GM18870 (cell line): ENCODE measurements at regions not wholly inside any gene's neighbourhood (a gene's known extent, or its start where the extent isn't known, plus 50 kb on each side); places are given as distances from the start of the nearest gene placed in this dataset.

ENCODE experiments used
- ATAC-seq: cut with Tn5 transposase; IDR thresholded peaks from one replicate; pipeline ENCODE4 v1.9.1; 2021; ENCODE audit warnings: moderate library complexity; ENCODE audit not compliant: unreplicated experiment

- ATAC-seq = no peak
These were observed 640.1 kb downstream of the ARAP2 start for GRCh38 chr4:35604252-35604651.

- ATAC-seq = no peak
These were observed 639.6 kb downstream of the ARAP2 start for GRCh38 chr4:35604724-35605123.

DNA sequence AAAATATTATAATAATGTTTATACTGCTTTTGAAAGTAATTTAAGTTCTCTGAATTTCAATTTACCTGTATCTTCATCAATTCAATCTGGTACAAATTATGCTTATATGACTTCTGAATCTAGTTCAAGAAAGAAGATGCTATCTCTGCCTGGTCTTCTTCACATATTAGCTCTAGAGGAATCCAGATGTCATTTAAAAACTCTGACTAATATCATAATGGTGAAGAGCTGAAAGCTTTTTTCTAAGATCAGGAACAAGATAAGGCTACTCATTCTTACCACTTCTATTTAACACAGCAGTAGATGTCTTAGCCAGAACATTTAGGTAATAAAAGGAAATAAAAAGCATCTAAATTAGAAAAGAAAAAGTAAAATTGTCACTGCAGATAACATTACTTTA lies 636.1 kb downstream of the ARAP2 start:
- no peak for ATAC-seq

DNA sequence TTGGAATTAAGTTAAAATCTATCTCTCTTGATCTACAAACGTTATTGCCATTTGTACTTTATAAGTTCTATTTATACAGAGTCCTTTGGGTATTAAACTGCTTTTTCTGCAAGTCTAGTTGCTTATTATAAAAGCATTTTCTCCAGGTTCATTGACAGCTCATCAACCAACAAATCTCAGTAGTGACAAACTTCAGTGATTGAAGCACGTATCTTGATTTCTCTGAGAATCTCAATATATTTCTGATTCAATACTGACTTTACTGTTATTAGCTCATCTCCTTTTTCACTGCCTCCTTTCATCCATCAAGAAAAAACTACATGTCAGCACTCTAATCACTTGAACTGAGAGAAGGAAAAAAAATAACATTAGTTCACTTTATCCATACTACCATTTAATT lies 630.2 kb downstream of the ARAP2 start:
- no peak for ATAC-seq

GRCh38 chr4:35639929-35640328 lies 604.4 kb downstream of the ARAP2 start:
- no peak for ATAC-seq

DNA sequence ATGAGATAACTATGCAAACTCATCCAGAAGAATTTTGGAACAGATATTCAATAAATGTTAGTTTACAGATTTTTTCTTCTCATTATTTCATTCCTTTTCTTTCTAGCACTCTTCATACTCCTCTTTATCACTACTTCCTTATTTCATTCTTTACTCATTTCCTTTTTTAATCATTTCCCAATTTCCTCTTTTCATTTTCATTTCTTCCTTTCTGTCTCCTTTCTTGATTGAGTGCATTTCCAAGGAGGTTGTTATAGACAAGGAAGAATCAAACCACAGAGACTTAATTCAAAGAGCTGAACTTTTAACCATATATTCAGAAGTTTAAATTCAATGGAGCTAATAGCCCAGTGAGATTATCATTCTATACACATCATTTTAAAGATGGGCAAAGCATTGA lies 600.7 kb downstream of the ARAP2 start:
- ATAC-seq = no peak

GRCh38 chr4:35644591-35644990 lies 599.7 kb downstream of the ARAP2 start:
- ATAC-seq = no peak

GRCh38 chr4:35649011-35649410 lies 595.3 kb downstream of the ARAP2 start:
- no peak for ATAC-seq

GRCh38 chr4:35649778-35650177 lies 594.5 kb downstream of the ARAP2 start:
- no peak for ATAC-seq

GRCh38 chr4:35652197-35652596 lies 592.1 kb downstream of the ARAP2 start:
- ATAC-seq = no peak

DNA sequence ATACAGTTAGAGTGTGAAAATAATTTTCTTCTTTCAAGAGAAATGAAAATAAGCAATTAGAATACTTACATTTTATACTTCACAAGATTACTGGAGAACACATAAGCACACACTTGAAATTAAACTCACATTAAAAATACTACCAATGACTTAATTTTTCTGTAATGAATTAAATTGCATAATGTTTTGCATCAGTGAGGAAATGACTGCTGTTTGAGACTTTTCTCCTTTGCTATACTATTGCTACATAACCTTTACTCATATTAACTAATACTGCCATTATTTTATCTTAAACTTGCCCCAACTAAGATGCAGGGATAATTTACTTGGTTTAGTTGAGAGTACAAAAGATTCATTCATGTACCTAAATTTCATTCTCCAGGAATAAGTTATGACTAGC lies 590.9 kb downstream of the ARAP2 start:
- ATAC-seq = no peak

- ATAC-seq = no peak
These were observed 571.2 kb downstream of the ARAP2 start for GRCh38 chr4:35673137-35673536.

DNA sequence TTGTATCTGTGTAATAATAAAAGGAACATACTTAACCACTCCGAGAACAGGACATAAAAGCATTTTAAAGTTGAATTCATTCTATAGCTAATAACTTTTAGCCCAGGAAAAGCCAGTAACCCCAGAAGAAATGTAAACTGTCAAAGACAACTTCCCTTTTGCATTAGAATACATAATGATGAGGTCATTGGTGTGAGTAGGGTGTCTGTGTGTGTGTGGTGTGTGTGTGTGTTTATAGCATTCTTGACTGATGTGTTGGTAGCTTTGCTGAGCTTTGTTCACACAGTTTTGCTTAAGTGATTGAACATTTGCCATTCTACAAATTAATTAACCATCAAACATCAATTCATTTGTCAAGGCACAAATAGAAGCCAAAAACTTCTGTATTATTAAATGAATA lies 559.6 kb downstream of the ARAP2 start:
- no peak for ATAC-seq

GRCh38 chr4:35689870-35690269 lies 554.4 kb downstream of the ARAP2 start:
- ATAC-seq = no peak

DNA sequence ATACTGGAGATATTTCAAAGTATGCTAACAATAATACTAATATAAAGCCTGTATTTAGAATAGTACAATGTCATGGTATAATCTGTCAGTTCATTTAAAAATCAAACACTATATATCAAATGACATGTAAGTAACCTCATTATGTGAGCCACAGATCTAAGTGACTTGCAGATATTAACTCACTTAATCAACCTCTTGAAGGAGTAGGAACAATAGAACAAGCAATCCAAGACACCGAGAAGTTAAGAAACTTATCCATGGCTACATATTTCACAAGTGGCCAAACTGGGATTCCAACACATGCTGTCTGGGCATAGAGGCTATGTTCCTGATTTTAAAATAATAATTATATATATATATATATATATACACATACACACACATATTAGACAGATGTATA lies 554.0 kb downstream of the ARAP2 start:
- no peak for ATAC-seq

DNA sequence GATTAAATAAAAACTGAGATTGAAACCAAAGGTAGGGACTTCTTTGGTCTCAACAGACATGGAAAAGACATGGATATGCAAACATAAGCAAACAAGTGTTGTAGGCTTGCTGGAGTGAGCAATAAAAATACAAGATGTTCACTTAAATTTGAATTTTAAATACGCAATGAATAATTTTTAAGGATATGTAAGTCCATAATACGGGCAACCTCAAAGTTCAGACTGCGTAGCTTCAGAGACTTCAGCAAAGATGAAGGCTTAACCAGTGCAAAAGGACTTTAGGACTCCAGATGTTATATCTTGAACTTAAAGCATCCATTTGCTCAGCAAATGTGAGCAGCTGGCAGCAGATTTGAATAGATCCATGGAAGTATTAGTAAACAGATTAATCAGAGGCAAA lies 549.3 kb downstream of the ARAP2 start:
- no peak for ATAC-seq

DNA sequence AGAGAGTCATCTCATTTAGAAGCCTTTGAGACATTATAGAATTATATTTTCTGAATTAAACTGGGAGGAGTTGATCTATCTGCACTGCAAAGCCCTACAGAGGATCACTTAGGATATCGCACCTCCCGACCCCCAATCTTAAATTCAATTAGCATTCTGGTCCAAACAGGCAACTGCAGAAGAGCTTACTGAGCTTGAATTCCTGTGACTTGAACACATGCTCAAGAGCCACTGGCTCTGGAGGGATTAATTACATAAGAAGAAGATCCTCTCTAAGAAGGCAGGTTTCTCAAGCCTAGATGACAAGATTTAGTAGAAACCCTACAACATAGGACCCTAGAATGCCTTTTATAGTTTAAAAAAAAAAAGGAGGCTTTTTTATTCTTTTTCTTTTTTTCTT lies 548.9 kb downstream of the ARAP2 start:
- ATAC-seq = no peak

GRCh38 chr4:35697210-35697736 lies 547.0 kb downstream of the ARAP2 start:
- peak; percentile 95 for ATAC-seq

DNA sequence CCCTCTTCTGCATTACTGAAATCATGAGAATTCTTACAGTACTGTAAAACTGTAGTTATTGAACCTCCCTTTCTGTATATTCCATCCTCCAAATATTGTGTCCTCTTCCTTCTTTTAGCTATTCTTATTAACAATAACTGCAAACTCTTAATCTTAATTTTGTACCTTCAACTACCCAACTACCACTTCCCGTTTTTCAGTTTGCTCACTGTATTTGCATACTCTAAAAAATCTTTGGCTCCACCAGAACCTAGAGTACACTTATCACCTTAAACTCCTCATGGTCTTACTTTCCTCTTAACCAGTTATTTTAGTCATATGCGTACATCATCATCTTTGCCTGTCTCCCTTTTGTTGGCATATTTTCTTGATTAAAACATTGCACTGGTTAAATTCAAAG lies 543.7 kb downstream of the ARAP2 start:
- no peak for ATAC-seq

DNA sequence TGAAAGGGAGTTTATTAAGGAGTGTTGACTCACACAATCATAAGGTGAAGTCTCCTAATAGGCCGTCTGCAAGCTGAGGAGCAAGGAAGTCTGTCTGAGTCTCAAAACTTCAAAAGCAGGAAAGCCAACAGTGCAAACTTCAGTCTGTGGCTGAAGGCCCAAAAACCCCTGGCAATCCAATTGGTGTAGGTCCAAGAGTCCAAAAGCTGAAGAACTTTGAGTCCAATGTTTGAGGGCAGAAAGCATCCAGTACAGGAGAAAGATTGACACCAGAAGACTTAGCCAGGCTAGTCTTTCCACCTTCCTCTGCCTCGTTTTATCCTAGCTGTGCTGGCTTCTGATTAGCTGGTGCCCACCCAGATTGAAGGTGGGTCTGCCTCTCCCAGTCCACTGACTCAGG lies 535.2 kb downstream of the ARAP2 start:
- no peak for ATAC-seq

- ATAC-seq = no peak
These were observed 534.0 kb downstream of the ARAP2 start for GRCh38 chr4:35710343-35710742.

- ATAC-seq = no peak
These were observed 533.2 kb downstream of the ARAP2 start for GRCh38 chr4:35711127-35711526.

- ATAC-seq = no peak
These were observed 520.3 kb downstream of the ARAP2 start for GRCh38 chr4:35723973-35724372.

DNA sequence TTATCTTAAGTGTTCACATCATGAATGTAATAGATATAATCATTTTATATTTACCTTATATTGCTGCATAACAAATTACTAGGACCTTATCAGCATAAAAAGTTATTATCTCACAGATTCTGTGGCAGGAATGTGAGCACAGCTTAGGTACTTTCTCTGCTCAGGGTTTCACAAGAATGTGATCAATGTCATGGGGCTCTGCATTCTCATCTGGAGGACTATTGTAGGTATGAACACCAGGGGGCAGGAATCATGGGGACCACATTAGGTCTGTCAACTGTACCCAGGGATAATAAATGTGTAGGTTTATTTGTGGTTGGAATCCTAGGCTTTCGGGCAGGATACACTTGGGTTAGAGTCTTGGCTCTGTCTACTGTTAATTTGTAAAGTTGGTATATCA lies 519.2 kb downstream of the ARAP2 start:
- no peak for ATAC-seq
